Neuronal stem cell (in vitro differentiated cells): ENCODE measurements at regions not wholly inside any gene's neighbourhood (a gene's known extent, or its start where the extent isn't known, plus 50 kb on each side); places are given as distances from the start of the nearest gene placed in this dataset.

Source experiments
- DNase-seq: peaks from one replicate; pipeline ENCODE4 v3.0.0-alpha.2; 2013; ENCODE audit warnings: low spot score
- H2AFZ ChIP-seq: one replicate; pipeline ENCODE4 v1.6.1; 2013; ENCODE audit warnings: mild to moderate bottlenecking, low read length, inconsistent platforms
- H2AK5ac ChIP-seq: 2 replicates; pipeline ENCODE4 v1.6.1; 2013; ENCODE audit warnings: low read depth, mild to moderate bottlenecking, inconsistent platforms, low read length, moderate library complexity, mixed read lengths
- H2BK120ac ChIP-seq: 2 replicates; pipeline ENCODE4 v1.6.1; 2013; ENCODE audit warnings: low read depth, mild to moderate bottlenecking, inconsistent platforms, low read length, moderate library complexity, mixed read lengths
- H2BK12ac ChIP-seq: one replicate; pipeline ENCODE4 v1.6.1; 2013; ENCODE audit warnings: low read length, inconsistent platforms
- H2BK15ac ChIP-seq: 2 replicates; pipeline ENCODE4 v1.6.1; 2013; ENCODE audit warnings: mild to moderate bottlenecking, low read length, inconsistent platforms, mixed read lengths
- H2BK5ac ChIP-seq: one replicate; pipeline ENCODE4 v1.6.1; 2013; ENCODE audit warnings: inconsistent platforms, mild to moderate bottlenecking, low read length, moderate library complexity
- H3K14ac ChIP-seq: one replicate; pipeline ENCODE4 v1.6.1; 2013; ENCODE audit warnings: low read length, inconsistent platforms
- H3K18ac ChIP-seq: 2 replicates; pipeline ENCODE4 v1.6.1; 2013; ENCODE audit warnings: low read length, inconsistent platforms
- H3K23ac ChIP-seq: 2 replicates; pipeline ENCODE4 v1.6.1; 2013; ENCODE audit warnings: low read depth, mild to moderate bottlenecking, mixed read lengths, low read length, inconsistent platforms; ENCODE audit not compliant: poor library complexity
- H3K27ac ChIP-seq: replicated peaks from 3 replicates; pipeline ENCODE4 v1.5.1; 2013; ENCODE audit warnings: low read length, inconsistent platforms
- H3K27me3 ChIP-seq, 3 experiments: 2 replicates each; pipeline ENCODE4 v1.6.1; 2013; ENCODE audit warnings: low read length in 3 of 3, mild to moderate bottlenecking in 2 of 3, inconsistent platforms in 1 of 3, low read depth in 1 of 3, mixed read lengths in 1 of 3, moderate library complexity in 1 of 3; ENCODE audit not compliant: control insufficient read depth in 3 of 3, insufficient read depth in 3 of 3
- H3K36me3 ChIP-seq, 2 donors: replicated peaks in 1 of 2; 2 replicates each; pipeline ENCODE4 v1.6.1; 2013; ENCODE audit warnings: low read length in 2 of 2; ENCODE audit not compliant: control insufficient read depth in 2 of 2, insufficient read depth in 2 of 2
- H3K4ac ChIP-seq: 2 replicates; pipeline ENCODE4 v1.6.1; 2013; ENCODE audit warnings: inconsistent platforms, mild to moderate bottlenecking, low read length, moderate library complexity
- H3K4me1 ChIP-seq, 2 donors: 1 replicate in 1 of 2; 2 replicates in 1 of 2; pipeline ENCODE4 v1.6.1; 2013; ENCODE audit warnings: low read length in 2 of 2, low read depth in 1 of 2; ENCODE audit not compliant: control insufficient read depth in 2 of 2, insufficient read depth in 1 of 2
- H3K4me2 ChIP-seq: one replicate; pipeline ENCODE4 v1.6.1; 2013; ENCODE audit warnings: mild to moderate bottlenecking, low read length, inconsistent platforms; ENCODE audit not compliant: insufficient read depth, poor library complexity, severe bottlenecking
- H3K4me3 ChIP-seq, 2 donors: 2 replicates each; pipeline ENCODE4 v1.5.1; 2013; ENCODE audit warnings: low read length in 2 of 2, mild to moderate bottlenecking in 2 of 2, inconsistent platforms in 1 of 2, moderate library complexity in 1 of 2
- H3K79me1 ChIP-seq: one replicate; pipeline ENCODE4 v1.6.1; 2013; ENCODE audit warnings: low read depth, mild to moderate bottlenecking, inconsistent platforms, low read length, moderate library complexity
- H3K9ac ChIP-seq: one replicate; pipeline ENCODE4 v1.6.1; 2013; ENCODE audit warnings: mild to moderate bottlenecking, low read depth, low read length, inconsistent platforms; ENCODE audit not compliant: poor library complexity
- H3K9me3 ChIP-seq, 2 donors: replicated peaks in 1 of 2; 2 replicates each; pipeline versions ENCODE3 to v1.6.1; 2013; ENCODE audit warnings: low read length in 2 of 2, mild to moderate bottlenecking in 2 of 2, inconsistent platforms in 1 of 2, low read depth in 1 of 2, mixed read lengths in 1 of 2, moderate library complexity in 1 of 2; ENCODE audit not compliant: control insufficient read depth in 2 of 2, insufficient read depth in 1 of 2
- H4K8ac ChIP-seq: one replicate; pipeline ENCODE4 v1.6.1; 2013; ENCODE audit warnings: low read depth, mild to moderate bottlenecking, inconsistent platforms, low read length, moderate library complexity
- H4K91ac ChIP-seq: one replicate; pipeline ENCODE4 v1.6.1; 2013; ENCODE audit warnings: low read length, low read depth, mild to moderate bottlenecking, inconsistent platforms; ENCODE audit not compliant: poor library complexity
- WGBS, 2 donors: extraction: QIAGEN DNeasy Blood & Tissue Kit; methylation state at CpG; one replicate each; pipeline ENCODE4 v1.1.7; 2013; ENCODE audit warnings: missing lambda C conversion rate in 2 of 2, mixed read lengths in 1 of 2; ENCODE audit not compliant: insufficient read length in 2 of 2, insufficient replicate concordance in 1 of 2; ENCODE audit errors: extremely low coverage in 2 of 2; 5-methylcytosine and 5-hydroxymethylcytosine counted together

DNA sequence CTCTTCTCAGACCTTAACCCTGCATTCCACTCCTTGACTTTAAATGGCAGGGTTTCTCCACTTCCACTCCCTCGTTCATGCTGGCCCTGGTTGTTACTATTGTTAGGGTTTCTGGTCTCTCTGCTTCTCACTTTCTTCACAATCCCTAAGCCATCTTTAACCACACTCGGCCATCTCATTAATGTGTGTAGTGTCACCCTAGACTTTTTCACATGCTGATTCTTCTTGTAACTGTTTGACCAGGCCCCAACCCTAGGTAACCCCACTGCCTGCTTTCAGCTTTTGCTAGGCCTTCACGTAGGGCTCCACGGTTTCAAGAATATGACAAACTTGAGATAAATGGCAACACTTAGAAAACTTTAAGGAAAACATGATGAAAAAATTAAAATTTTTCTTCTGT, 195.1 kb downstream of the IPO8 start:
- H3K36me3 ChIP-seq: no peaks in the 10 kb centered on the region
- no peak overlapping the region for H2BK12ac ChIP-seq
- no peak overlapping the region for H2BK15ac ChIP-seq
- H3K18ac ChIP-seq: no peak overlapping the region
- no peak overlapping the region for H3K27ac ChIP-seq
- H3K4me1 ChIP-seq: no peaks in the 10 kb centered on the region
- no peak for DNase-seq
- H3K4me2 ChIP-seq: no peak overlapping the region
- H2AK5ac ChIP-seq: no peak overlapping the region
- H3K4ac ChIP-seq: no peak overlapping the region
- no peak overlapping the region for H3K23ac ChIP-seq
- H3K79me1 ChIP-seq: no peaks in the 10 kb centered on the region
- H4K91ac ChIP-seq: no peak overlapping the region
- no peak overlapping the region for H2BK5ac ChIP-seq
- no peak overlapping the region for H3K14ac ChIP-seq
- H3K4me3 ChIP-seq: no peak overlapping the region
- H3K9me3 ChIP-seq: no peaks in the 10 kb centered on the region
- no CpG with 5 or more reads among the region's 4 CpGs for WGBS, 2 donors
- no peak overlapping the region for H3K9ac ChIP-seq
- H3K27me3 ChIP-seq: no peaks in the 10 kb centered on the region
- no peak overlapping the region for H2AFZ ChIP-seq
- H2BK120ac ChIP-seq: no peak overlapping the region
- H4K8ac ChIP-seq: no peak overlapping the region

DNA sequence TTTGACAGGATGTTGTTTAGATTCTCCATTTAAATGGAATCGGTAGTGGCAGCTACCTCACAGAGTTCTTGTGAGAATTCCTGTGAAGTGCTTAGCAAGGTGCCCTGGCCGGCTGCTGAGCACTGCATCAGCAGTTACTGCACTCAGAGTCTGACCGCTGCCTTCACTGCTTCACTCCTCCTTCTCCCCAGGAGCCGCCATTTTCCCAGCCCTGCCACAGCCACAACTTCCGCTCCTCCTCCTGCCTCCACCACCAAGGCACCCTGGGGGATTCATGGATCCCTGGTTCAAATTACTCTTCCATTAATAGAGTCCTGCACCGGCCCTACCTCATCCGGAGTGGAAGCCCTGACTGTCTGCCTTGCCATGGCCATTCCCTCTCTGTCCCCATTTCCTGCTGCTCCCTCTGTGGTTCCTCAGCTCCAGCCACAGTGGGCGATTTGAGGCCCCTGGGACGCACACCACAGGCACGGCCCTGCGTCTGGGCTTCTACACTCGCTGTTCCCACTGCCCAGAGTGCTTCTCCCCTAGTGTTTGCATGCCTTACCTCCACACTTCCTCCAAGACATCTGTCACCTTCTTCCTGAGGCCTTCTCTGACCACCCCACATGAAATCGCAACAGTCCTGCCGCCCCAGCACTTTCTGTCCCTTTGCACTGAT, 210.3 kb downstream of the IPO8 start:
- Histone ChIP-seq H3K18ac (no peak overlapping the region), H2BK15ac (peak overlapping the region; percentile 18), H3K79me1 (no peaks in the 10 kb centered on the region), H4K8ac (no peak overlapping the region), H3K4me2 (no peak overlapping the region), H3K4me3 (no peak overlapping the region), H2AFZ (peak overlapping the region; percentile 17), H3K4ac (no peak overlapping the region), H2BK12ac (no peak overlapping the region), H3K4me1 (no peaks in the 10 kb centered on the region), H2AK5ac (no peak overlapping the region), H4K91ac (no peak overlapping the region), H2BK120ac (no peak overlapping the region), H3K27ac (no peak overlapping the region), H3K23ac (peak overlapping the region; percentile 10), H2BK5ac (no peak overlapping the region), H3K27me3 (no peaks in the 10 kb centered on the region), H3K9me3 (no peaks in the 10 kb centered on the region), H3K36me3 (no peaks in the 10 kb centered on the region), H3K9ac (peak overlapping the region; percentile 9), H3K14ac (no peak overlapping the region)
- DNase-seq: no peak
- WGBS, 2 donors: no CpG with 5 or more reads among the region's 14 CpGs

GRCh38 chr12:30484658-30485057, 211.0 kb downstream of the IPO8 start:
- no peak for DNase-seq

GRCh38 chr12:30482650-30483049, 213.0 kb downstream of the IPO8 start:
- no peak overlapping the region for H3K14ac ChIP-seq
- no peak overlapping the region for H3K4ac ChIP-seq
- no peak overlapping the region for H3K18ac ChIP-seq
- no peaks in the 10 kb centered on the region for H3K27me3 ChIP-seq
- no peaks in the 10 kb centered on the region for H3K79me1 ChIP-seq
- no peaks in the 10 kb centered on the region for H3K4me1 ChIP-seq
- H3K4me3 ChIP-seq: no peak overlapping the region
- H2BK120ac ChIP-seq: no peak overlapping the region
- no peak overlapping the region for H4K8ac ChIP-seq
- H4K91ac ChIP-seq: no peak overlapping the region
- H3K27ac ChIP-seq: no peak overlapping the region
- H3K36me3 ChIP-seq: no peaks in the 10 kb centered on the region
- no peaks in the 10 kb centered on the region for H3K9me3 ChIP-seq
- no peak overlapping the region for H2BK12ac ChIP-seq
- H2AK5ac ChIP-seq: no peak overlapping the region
- H2BK5ac ChIP-seq: no peak overlapping the region
- no peak overlapping the region for H2AFZ ChIP-seq
- no peak overlapping the region for H2BK15ac ChIP-seq
- WGBS, 2 donors: no CpG with 5 or more reads among the region's 1 CpG
- H3K4me2 ChIP-seq: no peak overlapping the region
- DNase-seq: no peak
- H3K23ac ChIP-seq: no peak overlapping the region
- H3K9ac ChIP-seq: no peak overlapping the region

More at GRCh38 chr12:30484658-30485057, 211.0 kb downstream of the IPO8 start:
- Histone ChIP-seq H3K4me3 (no peak overlapping the region), H2AFZ (no peak overlapping the region), H3K4me1 (no peaks in the 10 kb centered on the region), H2BK15ac (no peak overlapping the region), H2BK12ac (no peak overlapping the region), H3K27me3 (no peaks in the 10 kb centered on the region), H2BK5ac (no peak overlapping the region), H3K9me3 (no peaks in the 10 kb centered on the region), H3K79me1 (no peaks in the 10 kb centered on the region), H4K8ac (no peak overlapping the region), H3K23ac (no peak overlapping the region), H3K4ac (no peak overlapping the region), H3K27ac (no peak overlapping the region), H2AK5ac (no peak overlapping the region), H3K9ac (no peak overlapping the region), H3K4me2 (no peak overlapping the region), H2BK120ac (no peak overlapping the region), H3K18ac (no peak overlapping the region), H4K91ac (no peak overlapping the region), H3K36me3 (no peaks in the 10 kb centered on the region), H3K14ac (no peak overlapping the region)
- no CpG with 5 or more reads among the region's 5 CpGs for WGBS, 2 donors
